IMR-90 (cell line): ENCODE measurements at regions not wholly inside any gene's neighbourhood (a gene's known extent, or its start where the extent isn't known, plus 50 kb on each side); places are given as distances from the start of the nearest gene placed in this dataset.

Experiments used
- ATAC-seq: fragments of 200-7000 bp; cut with Tn5 transposase; 2 replicates; pipeline ENCODE4 v1.9.1; 2020; ENCODE audit warnings: low read depth, mild to moderate bottlenecking, moderate library complexity
- BruUV-seq: library from RNA; stranded (reverse); fragments of 400-500 nt; replicated peaks from 2 replicates; lab custom pipeline; 2021; lab: Mats Ljungman, UMichigan
- CTCF ChIA-PET: fragments of 300-600 bp; formaldehyde crosslinking; extraction: SDS; loops from one replicate; lab custom pipeline; 2021; ENCODE audit warnings: antibody characterized with exemption; lab: Yijun Ruan, JAX
- POLR2A ChIA-PET: fragments of 300-600 bp; sonication (Branson Sonifier 250); formaldehyde crosslinking; loops from one replicate; lab custom pipeline; 2022; ENCODE audit warnings: antibody characterized with exemption; ENCODE audit not compliant: unreplicated experiment; lab: Charles Lee
- DNase-seq: peaks from one replicate; pipeline ENCODE4 v3.0.0; 2013
- H2AFZ ChIP-seq: replicated peaks from 2 replicates; pipeline ENCODE3; 2013; ENCODE audit warnings: low read length, mild to moderate bottlenecking; ENCODE audit not compliant: poor library complexity
- H2AK5ac ChIP-seq: 2 replicates; pipeline ENCODE4 v1.6.1; 2013; ENCODE audit warnings: low read depth, low read length, inconsistent platforms
- H2AK9ac ChIP-seq: replicated peaks from 2 replicates; pipeline ENCODE3; 2013; ENCODE audit warnings: mild to moderate bottlenecking, low read depth, low read length, moderate library complexity; ENCODE audit not compliant: poor library complexity
- H2BK120ac ChIP-seq: 2 replicates; pipeline ENCODE4 v1.6.1; 2013; ENCODE audit warnings: low read depth, low read length, inconsistent platforms
- H2BK15ac ChIP-seq: 3 replicates; pipeline ENCODE4 v1.6.1; 2013; ENCODE audit warnings: low read depth, low read length, inconsistent platforms
- H2BK20ac ChIP-seq: 2 replicates; pipeline ENCODE4 v1.6.1; 2013; ENCODE audit warnings: low read depth, mild to moderate bottlenecking, inconsistent platforms, low read length, moderate library complexity
- H2BK5ac ChIP-seq: 2 replicates; pipeline ENCODE4 v1.6.1; 2013; ENCODE audit warnings: mild to moderate bottlenecking, low read depth, low read length, inconsistent platforms; ENCODE audit not compliant: poor library complexity, severe bottlenecking
- H3K14ac ChIP-seq: replicated peaks from 2 replicates; pipeline ENCODE4 v1.6.1; 2013; ENCODE audit warnings: low read depth, low read length, inconsistent platforms
- H3K18ac ChIP-seq: 2 replicates; pipeline ENCODE4 v1.6.1; 2013; ENCODE audit warnings: low read depth, low read length, control low read depth
- H3K23ac ChIP-seq: 2 replicates; pipeline ENCODE4 v1.6.1; 2013; ENCODE audit warnings: low read depth, low read length, inconsistent platforms
- H3K27ac ChIP-seq: 2 replicates; pipeline ENCODE4 v1.5.1; 2013; ENCODE audit warnings: mild to moderate bottlenecking, control low read depth, low read length; ENCODE audit not compliant: insufficient read depth
- H3K27me3 ChIP-seq: 2 replicates; pipeline ENCODE4 v1.6.1; 2013; ENCODE audit warnings: low read length; ENCODE audit not compliant: control insufficient read depth, insufficient read depth
- H3K36me3 ChIP-seq: 2 replicates; pipeline ENCODE4 v1.6.1; 2013; ENCODE audit warnings: low read length, mixed read lengths; ENCODE audit not compliant: control insufficient read depth, insufficient read depth
- H3K4ac ChIP-seq: 2 replicates; pipeline ENCODE4 v1.6.1; 2013; ENCODE audit warnings: low read depth, low read length, inconsistent platforms
- H3K4me1 ChIP-seq: 2 replicates; pipeline ENCODE4 v1.6.1; 2013; ENCODE audit warnings: low read length, mixed read lengths; ENCODE audit not compliant: control insufficient read depth, insufficient read depth
- H3K4me2 ChIP-seq: 2 replicates; pipeline ENCODE4 v1.6.1; 2013; ENCODE audit warnings: low read depth, mild to moderate bottlenecking, control low read depth, low read length, moderate library complexity
- H3K4me3 ChIP-seq: 2 replicates; pipeline ENCODE4 v1.5.1; 2013; ENCODE audit warnings: low read depth, mild to moderate bottlenecking, control low read depth, low read length, moderate library complexity; ENCODE audit not compliant: insufficient read depth
- H3K56ac ChIP-seq: 2 replicates; pipeline ENCODE4 v1.6.1; 2013; ENCODE audit warnings: low read length, inconsistent platforms; ENCODE audit not compliant: insufficient read depth; ENCODE audit errors: extremely low read depth
- H3K79me1 ChIP-seq, 2 experiments: 2 replicates each; pipeline ENCODE4 v1.6.1; 2013; ENCODE audit warnings: low read length in 2 of 2, inconsistent platforms in 1 of 2, low read depth in 1 of 2
- H3K9ac ChIP-seq: 2 replicates; pipeline ENCODE4 v1.6.1; 2013; ENCODE audit warnings: low read depth, low read length, control low read depth
- H3K9me1 ChIP-seq: 2 replicates; pipeline ENCODE4 v1.6.1; 2013; ENCODE audit warnings: low read length, inconsistent platforms; ENCODE audit not compliant: insufficient read depth
- H3K9me3 ChIP-seq: 2 replicates; pipeline ENCODE4 v1.6.1; 2013; ENCODE audit warnings: low read length; ENCODE audit not compliant: control insufficient read depth, insufficient read depth
- H4K20me1 ChIP-seq: 2 replicates; pipeline ENCODE4 v1.6.1; 2013; ENCODE audit warnings: low read length, inconsistent platforms; ENCODE audit not compliant: insufficient read depth
- H4K5ac ChIP-seq: 2 replicates; pipeline ENCODE4 v1.6.1; 2013; ENCODE audit warnings: mild to moderate bottlenecking, low read depth, low read length, control low read depth
- H4K8ac ChIP-seq, 2 experiments: 2 replicates each; pipeline ENCODE4 v1.6.1; 2013; ENCODE audit warnings: low read depth in 2 of 2, low read length in 2 of 2, control low read depth in 1 of 2, inconsistent platforms in 1 of 2
- H4K91ac ChIP-seq: 2 replicates; pipeline ENCODE4 v1.6.1; 2013; ENCODE audit warnings: low read depth, low read length, inconsistent platforms; ENCODE audit not compliant: insufficient read depth
- BHLHE40 ChIP-seq: fragments of 150-350 bp; IDR thresholded peaks from 2 replicates; pipeline ENCODE4 v1.6.1; 2016; ENCODE audit warnings: mild to moderate bottlenecking, low read depth, low read length
- CEBPB ChIP-seq: IDR thresholded peaks from 2 replicates; pipeline ENCODE4 v1.6.1; 2012; ENCODE audit warnings: low read depth, low read length, improper control_type of control experiment
- CHD1 ChIP-seq: IDR thresholded peaks from 2 replicates; pipeline ENCODE4 v1.6.1; 2012; ENCODE audit warnings: low read depth, low read length, improper control_type of control experiment
- CTCF ChIP-seq: conservative IDR thresholded peaks from 2 replicates; pipeline ENCODE4 v1.5.1; 2012; ENCODE audit warnings: mild to moderate bottlenecking, low read depth, low read length, improper control_type of control experiment
- ELK1 ChIP-seq: fragments of 150-350 bp; IDR thresholded peaks from 2 replicates; pipeline ENCODE4 v1.6.1; 2016; ENCODE audit warnings: low read depth, mild to moderate bottlenecking, low read length, moderate library complexity, borderline replicate concordance
- FOS ChIP-seq: fragments of 150-350 bp; IDR thresholded peaks from 2 replicates; pipeline ENCODE4 v1.6.1; 2016; ENCODE audit warnings: low read depth, low read length
- RFX5 ChIP-seq: IDR thresholded peaks from 2 replicates; pipeline ENCODE4 v1.8.0; 2012; ENCODE audit warnings: low read depth, mild to moderate bottlenecking, low read length, moderate library complexity
- USF2 ChIP-seq: fragments of 150-350 bp; IDR thresholded peaks from 2 replicates; pipeline ENCODE4 v1.6.1; 2017; ENCODE audit warnings: mild to moderate bottlenecking, antibody characterized with exemption, low read length, low read depth
- WGBS, 2 experiments: methylation state at CpG; one replicate each; pipeline versions ENCODE4 v1.1.5 to v1.1.7; 2013; ENCODE audit warnings: missing lambda C conversion rate in 2 of 2; ENCODE audit not compliant: insufficient read length in 1 of 2; ENCODE audit errors: extremely low coverage in 2 of 2; 5-methylcytosine and 5-hydroxymethylcytosine counted together
- dilution Hi-C: fragments of 300-500 bp; cut with HindIII; formaldehyde crosslinking; loops from one replicate; pipeline ENCODE4 v1.14.3; 2018; ENCODE audit warnings: low sequenced_read_pairs; ENCODE audit not compliant: unreplicated experiment
- in situ Hi-C: fragments of 300-500 bp; cut with MboI; formaldehyde crosslinking; loops from 3 replicates; pipeline ENCODE4 v1.14.3; 2019; ENCODE audit warnings: low sequenced_read_pairs, inconsistent platforms, mixed read lengths
- intact Hi-C: fragments of 100-400 bp; cut with micrococcal nuclease; formaldehyde crosslinking; loops from 2 replicates; pipeline ENCODE4 v1.10.0; 2022

DNA sequence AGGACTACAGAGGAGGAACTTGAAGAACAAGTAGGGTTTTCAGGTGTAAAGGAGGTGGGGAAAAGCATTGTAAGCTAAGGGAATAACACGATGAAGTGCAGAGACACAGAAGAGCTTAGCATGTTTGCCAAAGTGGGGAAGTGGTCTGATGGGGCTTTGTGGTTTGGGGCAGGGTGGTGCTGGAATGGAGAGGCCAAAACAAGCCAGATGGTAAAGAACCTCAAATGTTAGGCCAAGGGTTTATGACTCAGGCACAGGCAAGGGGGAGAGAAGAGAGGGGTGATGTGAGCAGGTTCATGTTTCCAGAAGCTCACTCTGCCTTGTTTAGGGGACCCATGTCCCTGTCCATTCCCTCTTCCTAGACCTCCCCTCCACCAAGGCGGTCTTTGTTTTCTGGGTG lies 104.5 kb upstream of the YWHAQ start:
- H3K4me1 ChIP-seq = peaks cover 3% of the 10 kb centered on the region; the same call in 1 of the 2 replicates
- no peak overlapping the region for H2BK5ac ChIP-seq
- intact Hi-C loops (loop anchor here (5.0 kb wide), 1 partner anchor 103 kb away; the partner anchor contains the start of gene YWHAQ), dilution Hi-C loops (no loop called here), in situ Hi-C loops (no loop called here)
- no peak overlapping the region for H3K14ac ChIP-seq
- H3K27ac ChIP-seq = no peak overlapping the region
- H2AK9ac ChIP-seq = no peak overlapping the region
- no peaks in the 10 kb centered on the region for H3K79me1 ChIP-seq
- ATAC-seq (no peak), DNase-seq (no peak)
- no peak overlapping the region for H2BK15ac ChIP-seq
- peaks cover 3% of the 10 kb centered on the region; the same call in 1 of the 2 replicates for H3K9me3 ChIP-seq
- H3K4ac ChIP-seq = no peak overlapping the region
- peaks cover 4% of the 10 kb centered on the region for H3K27me3 ChIP-seq
- no TSS peak for BruUV-seq
- no peaks in the 10 kb centered on the region for H4K20me1 ChIP-seq
- no peak overlapping the region for H3K23ac ChIP-seq
- H3K9me1 ChIP-seq = 0 out of 2 replicates have a peak, but pooled peaks cover 3% of the 10 kb centered on the region
- no peak overlapping the region for H3K56ac ChIP-seq
- ChIA-PET CTCF (no interaction called here), POLR2A (no interaction called here)
- H4K5ac ChIP-seq = no peak overlapping the region
- H4K91ac ChIP-seq = no peak overlapping the region
- H3K9ac ChIP-seq = no peak overlapping the region
- H2BK120ac ChIP-seq = no peak overlapping the region
- TF ChIP-seq ELK1 (no peak), USF2 (no peak), RFX5 (no peak), CHD1 (no peak), BHLHE40 (no peak), CEBPB (no peak), FOS (no peak), CTCF (no peak)
- H2AK5ac ChIP-seq = no peak overlapping the region
- H2AFZ ChIP-seq = no peak overlapping the region
- H3K18ac ChIP-seq = no peak overlapping the region
- H3K4me2 ChIP-seq = no peak overlapping the region
- H3K4me3 ChIP-seq = no peak overlapping the region
- WGBS, 2 experiments = 100% methylated on average over 1 of the region's 2 CpGs; no CpG with 5 or more reads in 1 of the 2 experiments
- no peak overlapping the region for H4K8ac ChIP-seq
- H3K36me3 ChIP-seq = no peaks in the 10 kb centered on the region
- H2BK20ac ChIP-seq = no peak overlapping the region
